ENCODE measurements at regions not wholly inside any gene's neighbourhood (a gene's known extent, or its start where the extent isn't known, plus 50 kb on each side); places are given as distances from the start of the nearest gene placed in this dataset.
"Not testable (repeated sequence)": the region's sequence is repeated elsewhere in the genome, so short reads cannot be mapped to it uniquely, and the experiment has no call there.

DNA sequence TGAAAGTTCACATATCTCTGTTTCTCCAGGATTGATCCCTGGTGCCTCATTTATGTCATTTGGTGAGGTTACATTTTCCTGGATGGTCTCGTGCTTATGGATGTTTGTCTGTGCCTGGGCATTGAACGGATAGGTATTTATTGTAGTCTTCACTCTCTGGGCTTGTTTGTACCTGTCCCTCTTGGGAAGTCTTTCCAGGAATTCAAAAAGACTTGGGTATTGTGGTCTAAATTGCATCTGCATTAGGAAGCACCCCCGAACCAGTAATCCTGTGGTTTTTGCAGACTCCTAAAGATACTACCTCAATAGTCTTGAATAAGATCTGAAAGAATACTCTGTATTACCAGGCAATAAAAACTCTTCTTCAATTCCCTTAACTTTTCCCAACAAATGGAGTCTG lies 720.8 kb downstream of the SLC6A15 start:
- DNase-seq: no peak

DNA sequence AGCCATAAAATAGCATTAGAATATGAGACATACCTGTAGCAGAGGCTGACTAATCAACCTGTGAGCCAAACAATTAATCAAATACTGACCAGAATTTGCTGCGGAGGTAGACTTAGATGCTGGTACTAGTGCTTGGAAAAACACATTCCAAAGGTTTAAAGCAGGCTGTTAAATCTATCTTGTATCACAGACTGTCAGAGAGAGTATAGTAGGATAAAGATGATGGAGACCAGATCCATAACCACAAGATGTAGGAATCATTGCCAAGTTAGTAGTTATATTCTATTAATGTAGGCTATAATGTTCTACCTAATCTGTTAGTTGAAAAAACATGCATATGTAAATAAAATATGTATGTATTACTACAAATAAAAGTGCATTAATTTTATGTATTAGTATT lies 726.2 kb downstream of the SLC6A15 start:
- DNase-seq: no peak

DNA sequence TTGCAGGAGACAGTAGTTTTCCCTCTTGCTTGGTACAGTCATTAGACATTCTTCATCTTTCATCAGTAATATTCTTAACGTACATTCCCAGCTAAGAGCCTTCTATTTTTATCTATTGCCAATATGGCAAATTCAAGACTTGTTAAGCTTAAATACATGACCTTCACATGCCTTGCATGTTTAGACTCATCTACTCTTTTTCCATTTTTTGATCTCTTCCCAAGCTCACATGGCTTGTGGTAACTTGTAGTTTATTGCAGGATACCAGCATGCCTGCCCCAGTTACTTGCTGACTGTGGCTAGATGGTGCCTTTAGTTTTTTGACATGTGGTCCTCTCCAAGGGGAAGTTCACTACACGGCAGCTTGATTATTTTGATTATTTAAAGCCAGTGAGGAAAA lies 729.0 kb downstream of the SLC6A15 start:
- no peak for DNase-seq

DNA sequence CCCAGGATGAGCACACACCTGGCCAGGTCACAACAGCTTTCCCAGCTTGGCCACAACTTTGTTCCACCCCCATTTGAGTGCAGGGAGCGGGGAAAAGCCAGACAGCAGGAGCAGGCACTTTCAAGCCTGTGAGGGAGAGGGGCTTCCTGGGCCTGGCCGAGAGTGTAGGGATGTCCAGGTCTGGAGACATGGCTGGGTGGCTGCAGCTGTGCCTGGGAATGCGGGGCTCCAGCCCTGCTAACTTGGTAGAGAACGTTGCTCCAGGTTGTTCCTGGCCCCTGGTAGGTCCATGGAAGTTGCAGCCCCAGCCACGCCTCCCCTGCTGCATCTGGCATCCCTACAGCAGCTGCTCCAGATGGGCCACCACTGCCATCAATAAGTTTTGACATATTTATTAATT lies 738.5 kb downstream of the SLC6A15 start:
- no peak for DNase-seq

DNA sequence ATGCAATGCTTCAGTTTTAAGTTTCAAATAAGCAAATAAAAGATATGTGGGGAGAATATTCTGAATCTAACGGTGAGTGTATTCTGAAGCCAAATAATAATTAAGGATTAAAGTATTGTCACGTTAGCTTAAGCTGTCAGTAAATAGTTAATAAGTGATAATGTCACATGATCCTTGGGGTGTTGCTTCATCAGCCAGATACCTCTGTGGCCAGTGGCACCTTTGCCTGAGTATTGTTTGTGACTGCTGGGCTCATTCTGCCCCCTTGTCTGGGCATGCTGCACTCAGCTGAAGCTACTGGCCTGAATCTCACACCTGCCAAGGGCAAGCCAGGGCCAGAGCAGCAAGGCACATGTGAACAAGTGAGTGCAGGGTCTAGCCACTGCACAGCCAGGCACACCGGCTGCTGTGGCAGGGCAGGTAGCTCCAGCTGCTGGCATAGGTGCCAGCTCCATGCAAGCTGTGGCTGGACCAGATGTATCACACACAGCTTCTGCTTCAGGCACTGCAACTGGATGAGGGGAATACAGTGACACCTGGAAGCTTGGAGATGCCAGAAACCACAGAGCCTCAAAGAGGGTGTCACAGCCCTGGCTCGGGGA lies 739.7 kb downstream of the SLC6A15 start:
- DNase-seq: no peak

DNA sequence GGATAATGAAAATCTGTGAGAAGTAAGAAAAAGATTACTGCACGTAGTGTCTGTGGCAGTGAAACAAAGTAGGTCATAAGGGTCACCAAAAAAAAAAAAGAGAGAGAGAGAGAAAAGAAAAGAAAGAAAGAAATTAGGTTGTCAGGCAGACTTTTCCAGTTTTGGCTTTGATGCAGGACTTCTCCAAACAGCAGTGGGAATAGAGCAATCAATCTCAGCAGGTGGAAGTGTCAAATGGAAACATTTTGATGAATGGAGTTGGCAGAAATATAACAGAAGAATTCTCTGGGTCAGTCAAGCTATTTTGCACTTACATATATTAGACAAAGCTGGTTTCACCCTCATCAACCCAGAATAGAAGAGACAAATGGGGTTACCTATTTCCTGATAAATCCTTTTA lies 745.8 kb downstream of the SLC6A15 start:
- no peak for DNase-seq

DNA sequence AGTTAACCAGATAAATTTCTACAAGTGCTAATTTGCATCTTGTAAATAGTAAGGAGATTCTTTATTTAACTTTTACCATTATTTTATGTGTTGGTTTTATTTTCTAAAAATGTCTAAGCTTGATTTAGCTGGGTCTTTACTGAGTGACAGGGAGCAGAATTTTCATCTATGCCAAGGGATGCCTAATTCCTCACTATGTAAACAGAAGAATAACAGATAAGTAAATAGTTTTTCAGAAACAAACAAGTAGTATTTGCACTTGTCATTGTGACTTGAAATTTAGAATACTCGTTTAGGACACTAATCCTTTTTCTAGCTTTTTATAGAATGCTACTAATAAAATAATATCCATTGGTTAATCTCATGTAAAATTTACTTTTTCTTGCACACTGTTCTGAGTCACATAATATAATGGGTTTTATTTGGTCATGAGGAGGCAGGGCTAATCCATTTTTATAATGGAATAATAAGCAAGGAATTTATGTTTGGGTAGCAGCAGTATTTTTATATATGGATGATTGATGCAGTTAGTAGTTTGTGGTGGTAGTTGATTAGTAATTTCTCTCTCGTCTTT lies 746.5 kb downstream of the SLC6A15 start:
- no peak for DNase-seq

DNA sequence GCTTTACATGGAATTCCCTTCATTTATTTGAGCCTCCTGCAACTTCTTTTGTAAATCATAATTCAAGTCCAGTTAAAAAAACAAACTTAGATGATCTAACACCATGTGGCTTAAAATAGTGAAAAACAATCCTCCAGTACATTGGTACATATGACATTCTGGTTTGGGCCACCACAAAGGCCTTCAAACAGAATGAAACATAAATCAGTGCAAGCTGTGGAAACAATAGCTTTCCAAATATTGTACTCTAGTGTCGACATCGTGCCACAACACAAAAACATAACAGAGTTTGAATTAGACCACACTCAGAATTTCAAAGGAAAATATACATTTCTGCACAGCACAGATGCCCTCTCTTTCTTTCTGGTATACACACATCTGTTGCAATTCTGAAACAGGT lies 751.3 kb downstream of the SLC6A15 start:
- DNase-seq: no peak

DNA sequence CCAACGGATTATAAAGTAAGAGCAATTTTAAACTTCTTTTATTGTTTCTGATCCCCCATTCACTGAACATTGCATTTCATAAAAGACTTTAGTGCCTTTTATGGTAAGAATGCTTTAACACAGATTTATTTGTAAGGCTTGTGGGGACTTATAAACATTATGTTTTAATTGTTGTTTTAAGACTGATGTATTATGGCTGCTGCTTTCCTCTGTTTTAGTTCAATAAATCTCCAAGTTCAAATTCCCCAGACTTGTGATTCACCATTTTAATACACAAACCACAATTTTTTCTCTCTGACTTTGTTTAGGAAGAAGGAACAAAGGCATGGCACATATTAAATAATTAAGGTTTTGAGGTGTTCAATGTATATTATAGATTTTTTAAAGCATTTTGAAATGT lies 753.3 kb downstream of the SLC6A15 start:
- DNase-seq: no peak

DNA sequence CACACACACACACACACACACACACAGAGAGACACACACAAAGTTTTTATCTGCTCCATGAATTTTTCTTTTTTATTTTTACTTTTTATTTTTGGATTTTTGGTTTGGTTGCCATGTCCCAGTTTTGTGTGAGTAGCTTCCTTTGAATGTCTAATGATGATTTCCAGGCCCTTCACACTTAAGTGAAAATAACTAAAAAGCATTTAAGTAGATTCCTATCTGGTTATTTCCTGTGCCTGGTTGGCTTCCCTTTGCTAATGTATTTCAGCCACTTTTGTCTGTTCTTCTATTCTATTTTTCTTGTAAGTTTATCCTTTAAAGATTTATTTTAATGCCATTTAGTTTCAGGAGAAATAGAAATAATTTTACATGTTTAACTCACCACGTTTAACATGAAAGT lies 755.4 kb downstream of the SLC6A15 start:
- DNase-seq: no peak

DNA sequence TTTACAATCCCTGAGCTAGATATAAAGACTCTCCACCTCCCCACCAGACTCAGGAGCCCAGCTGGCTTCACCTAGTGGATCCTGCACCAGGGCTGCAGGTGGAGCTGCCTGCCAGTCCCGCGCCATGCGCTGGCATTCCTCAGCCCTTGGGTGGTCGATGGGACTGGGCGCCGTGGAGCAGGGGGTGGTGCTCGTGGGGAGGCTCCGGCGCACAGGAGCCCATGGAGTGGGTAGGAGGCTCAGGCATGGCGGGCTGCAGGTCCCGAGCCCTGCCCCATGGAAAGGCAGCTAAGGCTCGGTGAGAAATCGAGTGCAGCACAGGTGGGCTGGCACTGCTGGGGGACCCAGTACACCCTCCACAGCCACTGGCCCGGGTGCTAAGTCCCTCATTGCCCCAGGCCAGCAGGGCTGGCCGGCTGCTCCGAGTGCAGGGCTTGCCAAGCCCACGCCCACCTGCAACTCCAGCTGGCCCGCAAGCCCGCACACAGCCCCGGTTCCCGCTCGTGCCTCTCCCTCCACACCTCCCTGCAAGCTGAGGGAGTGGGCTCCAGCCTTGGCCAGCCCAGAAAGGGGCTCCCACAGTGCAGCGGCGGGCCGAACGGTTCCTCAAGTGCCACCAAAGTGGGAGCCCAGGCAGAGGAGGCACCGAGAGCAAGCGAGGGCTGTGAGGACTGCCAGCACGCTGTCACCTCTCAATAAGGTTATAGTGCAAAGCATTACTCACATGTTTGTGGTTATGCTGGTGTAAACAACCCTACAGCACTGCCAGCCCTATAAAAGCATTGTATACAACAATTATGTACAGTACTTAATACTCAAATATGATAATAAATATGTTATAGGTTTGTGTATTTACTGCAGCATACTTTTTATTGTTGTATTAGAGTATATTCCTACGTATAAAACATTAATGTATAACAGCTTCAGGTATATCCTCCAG lies 757.3 kb downstream of the SLC6A15 start:
- DNase-seq: not testable (repeated sequence)

DNA sequence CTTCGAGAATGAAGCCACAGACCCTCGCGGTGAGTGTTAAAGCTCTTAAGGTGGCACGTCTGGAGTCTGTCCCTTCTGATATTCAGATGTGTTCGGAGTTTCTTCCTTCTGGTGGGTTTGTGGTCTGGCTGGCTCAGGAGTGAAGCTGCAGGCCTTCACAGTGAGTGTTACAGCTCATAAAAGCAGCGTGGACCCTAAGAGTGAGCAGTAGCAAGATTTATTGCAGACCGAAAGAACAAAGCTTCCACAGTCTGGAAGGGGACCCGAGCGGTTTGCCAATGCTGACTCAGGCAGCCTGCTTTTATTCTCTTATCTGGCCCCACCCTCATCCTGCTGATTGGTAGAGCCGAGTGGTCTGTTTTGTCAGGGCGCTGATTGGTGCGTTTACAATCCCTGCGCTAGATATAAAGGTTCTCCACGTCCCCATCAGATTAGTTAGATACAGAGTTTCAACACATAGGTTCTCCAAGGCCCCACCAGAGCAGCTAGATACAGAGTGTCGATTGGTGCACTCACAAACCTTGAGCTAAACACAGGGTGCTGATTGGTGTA lies 758.1 kb downstream of the SLC6A15 start:
- not testable (repeated sequence) for DNase-seq

DNA sequence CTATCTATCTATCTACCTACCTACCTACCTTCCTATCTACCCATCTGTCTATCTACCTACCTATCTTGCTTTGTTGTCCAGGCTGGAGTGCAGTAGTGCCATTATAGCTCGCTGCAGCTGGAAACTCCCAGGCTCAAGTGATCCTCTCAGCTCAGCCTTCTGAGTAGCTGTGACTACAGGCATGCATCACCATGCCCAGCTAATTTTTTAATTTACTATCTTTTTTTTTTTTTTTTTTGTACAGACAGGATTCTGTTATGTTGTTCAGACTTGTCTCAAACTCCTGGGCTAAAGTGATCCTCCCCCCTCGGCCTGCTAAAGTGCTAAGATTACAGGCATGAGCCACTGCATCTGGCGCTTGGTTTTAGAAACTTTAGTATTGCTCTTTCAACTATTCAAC lies 762.4 kb downstream of the SLC6A15 start:
- DNase-seq: no peak

DNA sequence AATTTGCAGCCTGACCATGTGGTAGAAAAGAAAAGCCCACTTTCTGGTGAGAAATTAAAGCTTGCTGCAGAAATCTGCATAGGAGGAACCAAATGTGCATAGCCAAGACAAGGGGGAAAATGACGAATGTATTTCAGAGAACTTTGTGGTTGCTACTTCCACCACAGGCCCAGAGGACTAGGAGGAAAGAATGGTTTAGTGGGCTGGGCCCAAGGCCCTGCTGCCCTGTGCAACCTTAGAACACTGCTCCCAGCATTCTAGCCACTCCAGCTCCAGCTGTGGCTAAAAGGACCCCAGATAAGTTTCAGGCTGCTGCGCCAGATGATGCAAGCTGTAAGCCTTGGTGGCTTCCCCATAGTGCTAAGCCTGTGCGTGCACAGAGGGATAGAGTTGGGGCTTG lies 764.3 kb downstream of the SLC6A15 start:
- DNase-seq: no peak

DNA sequence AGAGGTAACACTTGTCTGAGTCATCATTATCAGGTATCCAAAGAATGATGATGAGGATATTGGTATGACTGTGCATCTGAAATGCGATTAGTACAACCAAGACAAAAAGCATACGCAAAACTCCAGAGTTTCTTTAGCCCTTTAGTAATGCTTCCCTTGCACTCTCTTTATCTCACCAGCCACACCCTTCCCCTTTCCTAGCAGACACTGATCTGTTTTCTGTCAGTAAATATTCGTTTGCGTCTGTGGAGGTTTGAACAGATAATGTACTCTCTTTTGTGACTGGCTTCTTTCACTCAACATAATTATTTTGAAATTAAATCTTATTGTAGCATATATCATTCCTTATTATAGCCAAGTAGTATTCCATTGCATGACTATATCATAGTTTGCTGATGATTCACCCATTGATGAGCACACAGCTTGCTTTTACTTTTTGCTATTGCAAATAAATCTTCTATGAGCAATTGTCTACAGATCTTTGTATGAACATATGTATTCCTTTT lies 775.7 kb downstream of the SLC6A15 start:
- no peak for DNase-seq

DNA sequence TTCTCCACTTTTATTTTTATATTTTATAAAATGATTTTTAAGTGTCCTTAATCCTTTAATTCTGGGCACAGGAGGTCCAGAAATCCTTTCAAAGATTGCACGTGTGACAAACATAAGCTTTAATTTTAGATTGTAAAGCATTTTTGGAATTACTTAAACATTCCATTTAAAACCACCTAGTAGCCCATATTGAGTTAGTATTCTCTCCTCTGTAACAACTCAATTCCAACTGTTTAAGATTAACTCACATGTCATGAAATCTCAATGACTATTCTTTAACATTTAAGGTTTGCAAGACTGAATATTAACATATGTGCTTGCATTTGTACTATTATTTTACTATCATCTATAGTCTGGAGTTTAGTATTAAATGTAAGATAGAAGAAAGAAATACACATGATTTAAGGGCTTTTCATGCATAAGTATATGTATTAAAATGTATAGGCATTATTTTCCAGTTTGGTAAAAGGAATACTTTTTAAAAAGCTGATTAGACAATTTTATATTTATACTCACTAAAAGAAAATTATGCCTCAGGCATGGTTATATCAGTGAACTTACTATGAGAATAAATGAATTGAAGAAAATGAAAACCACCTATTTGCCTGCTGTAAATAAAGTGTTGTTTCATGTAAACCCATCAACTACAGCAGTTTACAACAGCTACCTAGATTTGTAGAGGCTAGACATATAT lies 776.9 kb downstream of the SLC6A15 start:
- DNase-seq: no peak

DNA sequence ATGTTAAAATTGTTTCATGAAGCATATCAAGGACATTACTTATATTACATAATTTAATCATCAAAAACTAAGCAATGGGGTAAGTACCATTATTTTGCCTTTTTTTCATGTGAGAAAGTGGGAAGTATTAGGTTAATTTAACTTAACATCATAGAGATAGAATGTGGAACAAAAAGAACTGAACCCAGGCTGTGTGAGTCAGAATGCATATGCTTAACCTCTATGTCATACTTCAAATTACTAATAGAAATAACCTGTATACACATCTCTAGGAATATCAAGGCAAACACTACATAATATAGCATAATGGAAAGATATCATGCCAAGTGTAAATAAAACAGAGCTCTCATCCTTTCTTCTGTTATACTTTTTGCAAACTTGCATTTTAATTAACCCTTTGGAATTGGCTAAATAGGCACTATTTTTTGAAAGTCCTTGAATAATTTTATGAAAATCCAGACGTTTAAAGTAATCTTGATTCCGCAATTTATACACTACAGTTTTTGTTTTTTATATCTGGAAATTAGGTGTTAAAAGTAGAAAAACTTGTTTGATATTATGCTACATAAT lies 777.7 kb downstream of the SLC6A15 start:
- DNase-seq: no peak

DNA sequence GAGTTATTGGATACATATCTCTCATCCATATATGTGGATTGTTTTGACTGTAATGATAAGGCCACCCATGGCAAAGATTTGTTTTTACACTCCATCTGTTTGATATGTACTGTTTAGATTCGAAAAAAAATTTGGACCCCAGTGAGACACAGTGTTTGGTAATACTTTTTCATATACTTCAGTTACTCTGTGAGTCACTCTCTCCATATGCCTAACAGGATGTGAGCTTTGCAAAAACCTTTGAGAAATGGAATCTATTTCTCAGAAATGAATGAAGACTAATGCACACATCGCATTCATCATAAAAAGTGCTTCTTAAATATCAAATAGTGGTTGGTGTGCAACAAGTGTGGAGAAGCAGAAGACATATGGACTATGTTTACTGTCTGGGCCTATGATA lies 781.5 kb downstream of the SLC6A15 start:
- DNase-seq: no peak

DNA sequence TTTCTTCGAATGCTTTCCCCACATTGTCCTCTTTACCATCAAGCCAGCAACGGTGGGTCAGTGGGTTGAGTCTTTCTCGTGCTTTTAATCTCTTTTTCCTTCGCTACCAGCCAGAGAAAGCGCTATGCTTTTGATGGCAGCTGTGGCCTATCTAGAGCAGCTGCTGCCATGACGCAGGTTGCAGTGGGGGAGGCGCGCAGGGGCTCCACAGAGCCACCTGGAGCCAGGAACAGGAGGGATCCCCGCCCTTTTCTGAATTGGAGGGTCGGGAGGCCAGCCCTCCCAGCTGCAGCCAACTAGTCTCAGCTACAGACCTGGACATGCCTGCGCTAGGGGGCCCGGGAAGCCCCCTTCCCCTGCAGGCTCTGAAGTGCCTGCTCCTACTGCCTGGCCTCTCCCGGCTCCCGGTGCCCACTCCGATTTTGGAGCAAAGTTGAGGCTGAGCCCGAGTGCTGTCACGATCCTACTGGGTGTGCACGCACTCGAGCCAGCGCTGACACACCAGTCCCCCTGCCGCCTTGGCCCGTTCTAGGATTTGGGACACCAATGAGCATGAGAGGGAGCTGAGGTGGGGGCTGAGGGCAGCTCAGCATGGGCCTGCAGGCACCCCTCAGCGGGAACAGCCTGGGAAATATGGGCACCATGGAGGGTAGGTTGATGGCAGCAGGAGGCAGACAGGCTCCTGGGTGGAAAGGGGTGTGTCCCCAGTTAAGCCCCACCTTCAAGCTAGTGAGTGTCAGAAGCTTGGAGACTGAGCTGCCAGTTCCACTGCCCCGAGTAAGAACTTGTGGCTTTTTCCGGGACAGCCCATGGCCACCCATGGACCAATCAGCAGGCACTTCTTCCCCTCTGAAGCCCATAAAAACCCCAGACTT lies 784.2 kb downstream of the SLC6A15 start:
- DNase-seq: no peak

DNA sequence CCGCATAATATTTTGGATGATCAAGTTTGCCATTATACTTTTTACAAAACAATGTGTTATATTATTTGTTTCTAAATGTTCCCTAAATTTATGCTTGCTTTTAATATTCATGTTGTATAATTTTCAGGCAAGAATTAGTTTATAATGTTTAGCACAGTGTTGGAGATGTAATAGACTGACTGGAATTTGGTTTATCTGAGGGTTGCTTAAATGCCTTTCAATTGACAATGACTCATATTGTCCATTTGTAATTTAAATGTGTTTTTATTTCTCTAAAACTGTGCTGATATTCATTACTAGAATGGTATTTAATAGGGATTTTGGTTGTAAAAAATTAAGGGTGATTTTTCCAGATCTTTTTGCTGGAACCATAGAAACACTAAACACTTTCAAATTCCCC lies 788.4 kb downstream of the SLC6A15 start:
- DNase-seq: no peak

DNA sequence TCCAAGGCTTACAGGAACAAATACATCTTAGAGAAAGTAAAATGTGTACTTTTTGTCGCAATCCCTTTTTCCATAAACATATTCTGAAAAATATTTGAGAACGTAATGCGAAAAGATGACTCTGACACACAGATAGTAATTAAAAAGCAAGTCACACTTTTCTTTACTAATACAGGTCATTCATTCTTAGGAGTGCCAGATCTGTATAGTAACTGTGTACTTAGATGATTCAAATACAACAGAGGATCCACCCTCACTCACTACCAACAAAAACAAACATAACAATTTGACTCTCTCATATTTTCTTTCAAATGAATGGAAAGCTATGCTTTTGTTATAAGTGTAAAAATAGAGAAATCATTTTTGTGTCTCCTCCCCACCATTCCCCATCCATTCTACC lies 795.4 kb downstream of the SLC6A15 start:
- DNase-seq: no peak

DNA sequence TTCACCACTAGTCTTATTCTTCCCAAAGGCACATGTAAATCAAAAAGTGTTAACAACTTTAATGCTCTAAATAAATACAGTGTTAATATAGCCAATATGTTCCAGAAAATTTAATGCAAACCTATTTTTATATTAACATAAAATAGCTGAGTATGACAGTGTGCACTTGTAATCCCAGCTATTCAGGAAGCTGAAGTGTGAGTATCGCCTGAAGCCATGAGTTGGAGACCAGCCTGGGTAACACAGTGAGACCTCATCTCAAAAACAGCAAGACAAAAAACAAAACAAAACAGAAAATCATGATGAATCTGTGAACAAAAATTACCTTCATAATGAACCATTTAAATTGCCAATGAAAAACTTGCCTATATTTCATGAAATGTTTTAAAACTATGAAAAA lies 798.9 kb downstream of the SLC6A15 start:
- DNase-seq: no peak
